Activated CD8-positive, alpha-beta T cell treated with anti-CD3 and anti-CD28 coated beads for 36 hours (primary cell): ENCODE measurements at regions not wholly inside any gene's neighbourhood (a gene's known extent, or its start where the extent isn't known, plus 50 kb on each side); places are given as distances from the start of the nearest gene placed in this dataset.

Experiments
- ATAC-seq: fragments of 200-7000 bp; cut with Tn5 transposase; one replicate; pipeline ENCODE4 v1.10.0; 2021; ENCODE audit warnings: mild to moderate bottlenecking, moderate library complexity
- CTCF ChIA-PET: fragments of 350-600 bp; sonication (Branson Sonifier 250); formaldehyde crosslinking; loops from one replicate; lab custom pipeline; 2021; ENCODE audit warnings: antibody characterized with exemption; lab: Charles Lee
- POLR2A ChIA-PET: fragments of 350-600 bp; sonication (Branson Sonifier 250); formaldehyde crosslinking; loops from one replicate; lab custom pipeline; 2021; ENCODE audit warnings: antibody characterized with exemption; lab: Charles Lee
- DNase-seq: peaks from one replicate; pipeline ENCODE4 v3.0.0-alpha.2; 2020
- H3K27ac Mint-ChIP-seq: one replicate; pipeline ENCODE4 v1.8.0; 2021; ENCODE audit warnings: mild to moderate bottlenecking, mixed read lengths
- H3K27me3 Mint-ChIP-seq: one replicate; pipeline ENCODE4 v1.8.0; 2021; ENCODE audit warnings: mixed read lengths
- H3K36me3 Mint-ChIP-seq: one replicate; pipeline ENCODE4 v1.8.0; 2021; ENCODE audit warnings: low read depth, mixed read lengths
- H3K4me1 Mint-ChIP-seq: one replicate; pipeline ENCODE4 v1.8.0; 2021; ENCODE audit warnings: low read depth, mixed read lengths
- H3K4me3 Mint-ChIP-seq: one replicate; pipeline ENCODE4 v1.8.0; 2021; ENCODE audit warnings: mild to moderate bottlenecking, moderate library complexity, mixed read lengths
- H3K9me3 Mint-ChIP-seq: one replicate; pipeline ENCODE4 v1.8.0; 2021; ENCODE audit warnings: mixed read lengths
- CTCF ChIP-seq: fragments of 200-600 bp; IDR thresholded peaks from one replicate; pipeline ENCODE4 v1.8.0; 2022; ENCODE audit warnings: antibody characterized with exemption, mild to moderate bottlenecking
- intact Hi-C: fragments of 100-400 bp; cut with micrococcal nuclease; formaldehyde crosslinking; loops from one replicate; pipeline ENCODE4 v1.10.0; 2022

- ChIA-PET POLR2A (no interaction called here), CTCF (no interaction called here)
- TF ChIP-seq CTCF: no peak
- DNase-seq: no peak
- Mint-ChIP-seq H3K4me3 (no peak overlapping the region), H3K36me3 (no peaks in the 10 kb centered on the region), H3K4me1 (no peaks in the 10 kb centered on the region), H3K9me3 (no peaks in the 10 kb centered on the region), H3K27ac (no peak overlapping the region), H3K27me3 (no peaks in the 10 kb centered on the region)
- ATAC-seq: no peak
- intact Hi-C loops: no loop called here
Observed at GRCh38 chr4:180418819-180419531, 1824.2 kb upstream of the TENM3 start.

GRCh38 chr4:180422989-180423711, 1820.1 kb upstream of the TENM3 start:
- CTCF ChIA-PET: interaction anchor here (1.0 kb wide), 1 partner anchor 70 kb away, joined by 3 read pairs; no protein-coding TSS in a partner anchor
- intact Hi-C loops: no loop called here

GRCh38 chr4:180423712-180424057, 1819.5 kb upstream of the TENM3 start:
- DNase-seq (no peak), ATAC-seq (no peak)
- ChIA-PET POLR2A (no interaction called here), CTCF (no interaction called here)
- no peak for TF ChIP-seq CTCF
- no peaks in the 10 kb centered on the region for H3K9me3 Mint-ChIP-seq
- H3K27ac Mint-ChIP-seq: no peak overlapping the region
- no peaks in the 10 kb centered on the region for H3K27me3 Mint-ChIP-seq
- no peaks in the 10 kb centered on the region for H3K36me3 Mint-ChIP-seq
- intact Hi-C loops: no loop called here
- H3K4me1 Mint-ChIP-seq: no peaks in the 10 kb centered on the region
- H3K4me3 Mint-ChIP-seq: no peak overlapping the region

More at GRCh38 chr4:180422989-180423711, 1820.1 kb upstream of the TENM3 start:
- ATAC-seq (no peak), DNase-seq (no peak)
- POLR2A ChIA-PET: no interaction called here
- Mint-ChIP-seq H3K36me3 (no peaks in the 10 kb centered on the region), H3K9me3 (no peaks in the 10 kb centered on the region), H3K27me3 (no peaks in the 10 kb centered on the region), H3K27ac (no peak overlapping the region), H3K4me1 (no peaks in the 10 kb centered on the region), H3K4me3 (no peak overlapping the region)
- TF ChIP-seq CTCF: no peak

- ChIA-PET POLR2A (no interaction called here), CTCF (no interaction called here)
- intact Hi-C loops: no loop called here
- H3K4me3 Mint-ChIP-seq: no peak overlapping the region
- H3K4me1 Mint-ChIP-seq: no peaks in the 10 kb centered on the region
- H3K36me3 Mint-ChIP-seq: no peaks in the 10 kb centered on the region
- H3K9me3 Mint-ChIP-seq: no peaks in the 10 kb centered on the region
- no peak for DNase-seq
- no peak overlapping the region for H3K27ac Mint-ChIP-seq
- ATAC-seq: no peak
- H3K27me3 Mint-ChIP-seq: no peaks in the 10 kb centered on the region
- no peak for TF ChIP-seq CTCF
Observed at GRCh38 chr4:180426938-180427337, 1816.3 kb upstream of the TENM3 start.

- POLR2A ChIA-PET: no interaction called here
- ATAC-seq: no peak
Observed at GRCh38 chr4:180430283-180430682, 1812.9 kb upstream of the TENM3 start.

More at GRCh38 chr4:180430283-180430682, 1812.9 kb upstream of the TENM3 start:
- H3K27me3 Mint-ChIP-seq: no peaks in the 10 kb centered on the region
- H3K27ac Mint-ChIP-seq: no peak overlapping the region
- intact Hi-C loops: no loop called here
- DNase-seq: no peak
- no peaks in the 10 kb centered on the region for H3K4me1 Mint-ChIP-seq
- CTCF ChIA-PET: no interaction called here
- TF ChIP-seq CTCF: no peak
- H3K4me3 Mint-ChIP-seq: no peak overlapping the region
- H3K9me3 Mint-ChIP-seq: no peaks in the 10 kb centered on the region
- H3K36me3 Mint-ChIP-seq: no peaks in the 10 kb centered on the region
